Brain microvascular endothelial cell (primary cell): ENCODE measurements at regions not wholly inside any gene's neighbourhood (a gene's known extent, or its start where the extent isn't known, plus 50 kb on each side); places are given as distances from the start of the nearest gene placed in this dataset.

Experiments used
- DNase-seq: peaks from one replicate; pipeline ENCODE4 v3.0.0-alpha.2; 2020
- H3K27ac ChIP-seq: fragments of 250-450 bp; sonication (Bioruptor Pico); 2 replicates; pipeline ENCODE4 v1.5.1; 2020; ENCODE audit warnings: mild to moderate bottlenecking, moderate library complexity
- H3K27me3 ChIP-seq: fragments of 250-450 bp; sonication (Bioruptor Pico); replicated peaks from 2 replicates; pipeline ENCODE4 v1.5.1; 2020; ENCODE audit warnings: mild to moderate bottlenecking
- H3K36me3 ChIP-seq: fragments of 250-450 bp; sonication (Bioruptor Pico); replicated peaks from 2 replicates; pipeline ENCODE4 v1.5.1; 2020; ENCODE audit warnings: mild to moderate bottlenecking
- H3K4me3 ChIP-seq: 2 replicates; pipeline ENCODE4 v1.5.1; 2011; ENCODE audit warnings: low read depth, mild to moderate bottlenecking, control low read depth, low read length, moderate library complexity
- CTCF ChIP-seq: IDR thresholded peaks from 2 replicates; pipeline ENCODE4 v1.5.1; 2011; ENCODE audit warnings: low read depth, mild to moderate bottlenecking, moderate library complexity, low read length, control low read depth, inconsistent platforms; ENCODE audit errors: missing control alignments
- in situ Hi-C: cut with HindIII; loops from 2 replicates; pipeline ENCODE4 v1.10.0; 2017; ENCODE audit warnings: low sequenced_read_pairs, low pct_ligation_motif_present

DNA sequence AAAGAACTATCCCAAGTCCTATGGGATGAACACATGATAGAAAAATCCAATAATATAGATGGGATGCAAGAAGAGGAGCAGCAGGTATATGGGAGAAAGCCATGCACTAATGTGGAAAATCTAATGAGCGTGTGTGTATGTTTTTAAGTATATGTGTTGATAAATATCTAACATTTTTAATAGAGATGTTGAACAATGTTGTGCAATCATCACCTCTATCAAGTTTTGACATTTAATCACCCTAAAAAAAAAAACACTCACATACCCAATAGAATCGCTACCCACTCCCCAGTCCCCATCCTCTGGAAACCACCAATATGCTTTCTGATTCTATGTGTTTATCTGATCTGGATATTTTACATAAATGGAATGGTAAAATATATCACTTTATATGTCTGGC is 983.7 kb downstream of the SUCLG1 start:
- no peak overlapping the region for H3K27ac ChIP-seq
- in situ Hi-C loops = no loop called here
- H3K27me3 ChIP-seq = no peaks in the 10 kb centered on the region
- DNase-seq = no peak
- H3K36me3 ChIP-seq = no peaks in the 10 kb centered on the region
- no peak for TF ChIP-seq CTCF
- H3K4me3 ChIP-seq = no peak overlapping the region

DNA sequence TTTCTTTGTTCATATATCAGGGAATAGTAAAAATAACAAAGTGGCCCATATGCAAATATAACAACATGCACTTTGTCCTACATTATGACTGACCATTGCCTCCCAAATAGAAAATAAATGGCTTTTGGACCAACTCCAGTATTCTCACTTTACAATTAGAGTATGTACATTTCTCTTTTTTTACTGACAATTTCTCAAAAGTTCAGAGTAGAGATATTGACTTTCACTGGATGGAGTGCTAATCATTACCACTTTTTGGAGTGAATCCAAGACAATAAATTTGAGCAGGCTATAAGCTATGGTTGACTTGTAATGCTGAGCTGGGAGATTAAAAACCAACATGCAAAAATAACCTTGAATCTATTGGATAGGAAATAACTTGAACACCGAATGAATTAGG is 987.4 kb downstream of the SUCLG1 start:
- in situ Hi-C loops = no loop called here
- no peak for DNase-seq
- Histone ChIP-seq H3K27me3 (no peaks in the 10 kb centered on the region), H3K4me3 (no peak overlapping the region), H3K27ac (no peak overlapping the region), H3K36me3 (no peaks in the 10 kb centered on the region)
- TF ChIP-seq CTCF = no peak

- DNase-seq = no peak
- Histone ChIP-seq H3K4me3 (no peak overlapping the region), H3K27me3 (no peaks in the 10 kb centered on the region), H3K36me3 (no peaks in the 10 kb centered on the region), H3K27ac (no peak overlapping the region)
- in situ Hi-C loops = no loop called here
- no peak for TF ChIP-seq CTCF
Measured at GRCh38 chr2:83470928-83471327, 988.2 kb downstream of the SUCLG1 start.

GRCh38 chr2:83464444-83464843 is 994.6 kb downstream of the SUCLG1 start:
- H3K36me3 ChIP-seq = no peaks in the 10 kb centered on the region
- no peak for DNase-seq
- in situ Hi-C loops = no loop called here

DNA sequence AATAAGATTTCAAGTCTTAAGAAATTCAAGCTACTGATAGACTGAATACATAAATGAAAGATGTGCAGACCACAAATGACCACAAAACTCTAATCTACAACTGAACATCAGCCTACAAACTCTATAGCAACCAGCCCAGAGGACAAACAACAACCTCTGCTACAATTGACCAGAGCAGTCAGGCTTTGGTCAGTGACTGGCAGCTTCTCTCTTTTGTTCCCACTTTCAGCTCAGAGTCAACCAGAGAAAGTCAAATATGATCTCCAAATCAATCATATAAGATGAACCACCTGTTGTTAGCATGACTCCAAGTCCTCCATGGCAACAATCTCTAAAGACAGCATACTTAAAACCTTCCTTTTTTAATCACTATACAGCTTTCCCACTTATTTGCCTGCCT is 996.2 kb downstream of the SUCLG1 start:
- in situ Hi-C loops = no loop called here
- no peak for TF ChIP-seq CTCF
- Histone ChIP-seq H3K27ac (no peak overlapping the region), H3K4me3 (no peak overlapping the region), H3K36me3 (no peaks in the 10 kb centered on the region), H3K27me3 (no peaks in the 10 kb centered on the region)
- DNase-seq = no peak

More at GRCh38 chr2:83464444-83464843, 994.6 kb downstream of the SUCLG1 start:
- TF ChIP-seq CTCF = no peak
- Histone ChIP-seq H3K27ac (no peak overlapping the region), H3K27me3 (no peaks in the 10 kb centered on the region), H3K4me3 (no peak overlapping the region)

DNA sequence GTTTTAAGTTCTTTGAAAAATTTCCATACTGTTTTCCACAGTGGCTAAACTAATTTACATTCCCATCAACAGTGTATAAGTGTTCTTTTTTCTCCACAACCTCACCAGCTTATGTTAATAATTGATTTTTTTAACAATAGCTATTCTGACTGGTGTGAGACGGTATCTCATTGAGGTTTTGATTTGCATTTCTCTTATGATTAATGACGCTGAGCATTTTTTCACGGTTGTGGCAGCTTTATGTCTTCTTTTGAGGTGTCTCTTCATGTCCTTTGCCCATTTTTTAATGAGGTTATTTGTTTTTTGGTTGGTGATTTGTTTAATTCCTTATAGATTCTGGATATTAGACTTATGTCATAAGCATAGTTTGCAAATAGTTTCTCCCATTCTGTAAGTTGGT is 997.9 kb downstream of the SUCLG1 start:
- Histone ChIP-seq H3K4me3 (no peak overlapping the region), H3K36me3 (no peaks in the 10 kb centered on the region), H3K27me3 (no peaks in the 10 kb centered on the region), H3K27ac (no peak overlapping the region)
- in situ Hi-C loops = no loop called here
- no peak for DNase-seq
- TF ChIP-seq CTCF = no peak
